GM23338 (cell line): ENCODE measurements at regions not wholly inside any gene's neighbourhood (a gene's known extent, or its start where the extent isn't known, plus 50 kb on each side); places are given as distances from the start of the nearest gene placed in this dataset.
A peak's percentile ranks its signal among the peaks of the same experiment; 100 is the strongest.

Experiments
- ATAC-seq: fragments of 200-7000 bp; cut with Tn5 transposase; 3 replicates; pipeline ENCODE4 v1.9.1; 2020
- DNase-seq: peaks from one replicate; pipeline ENCODE4 v3.0.0-alpha.2; 2015; ENCODE audit warnings: low spot score
- H2AFZ ChIP-seq: fragments of 200-600 bp; sonication (generic); 2 replicates; pipeline ENCODE4 v1.8.0; 2016; ENCODE audit warnings: antibody characterized with exemption, mild to moderate bottlenecking, moderate library complexity
- H3F3A ChIP-seq: fragments of 200-600 bp; sonication (generic); replicated peaks from 2 replicates; pipeline ENCODE4 v1.8.0; 2017; ENCODE audit warnings: antibody characterized with exemption, mixed run types, low read depth
- H3K27ac ChIP-seq: fragments of 200-600 bp; sonication (generic); 2 replicates; pipeline ENCODE4 v1.6.1; 2016; ENCODE audit warnings: low read depth
- H3K27me3 ChIP-seq: fragments of 200-600 bp; sonication (generic); 2 replicates; pipeline ENCODE4 v1.8.0; 2016; ENCODE audit warnings: mild to moderate bottlenecking, mixed run types, moderate library complexity; ENCODE audit not compliant: insufficient read depth
- H3K36me3 ChIP-seq: fragments of 200-600 bp; sonication (generic); 2 replicates; pipeline ENCODE4 v1.8.0; 2016; ENCODE audit warnings: mild to moderate bottlenecking; ENCODE audit not compliant: insufficient read depth
- H3K4me1 ChIP-seq: fragments of 200-600 bp; sonication (generic); 2 replicates; pipeline ENCODE4 v1.8.0; 2016; ENCODE audit warnings: mild to moderate bottlenecking, moderate library complexity; ENCODE audit not compliant: insufficient read depth
- H3K4me2 ChIP-seq: fragments of 200-600 bp; sonication (generic); 2 replicates; pipeline ENCODE4 v1.7.1; 2017; ENCODE audit warnings: mixed run types
- H3K4me3 ChIP-seq: fragments of 200-600 bp; sonication (generic); 2 replicates; pipeline ENCODE4 v1.6.1; 2016; ENCODE audit warnings: mixed run types
- H3K79me2 ChIP-seq: fragments of 200-600 bp; sonication (generic); replicated peaks from 2 replicates; pipeline ENCODE4 v1.8.0; 2017; ENCODE audit warnings: mild to moderate bottlenecking; ENCODE audit not compliant: insufficient read depth
- H3K9me2 ChIP-seq: fragments of 200-600 bp; sonication (generic); 2 replicates; pipeline ENCODE4 v1.8.0; 2017; ENCODE audit not compliant: insufficient read depth
- H4K20me1 ChIP-seq: fragments of 200-600 bp; sonication (generic); replicated peaks from 2 replicates; pipeline ENCODE4 v1.8.0; 2017; ENCODE audit warnings: mild to moderate bottlenecking; ENCODE audit not compliant: insufficient read depth
- H3K27ac Mint-ChIP-seq: 2 replicates; pipeline ENCODE4 v1.8.0; 2020; ENCODE audit warnings: inconsistent platforms, mild to moderate bottlenecking, moderate library complexity, mixed read lengths
- H3K27me3 Mint-ChIP-seq: 3 replicates; pipeline ENCODE4 v1.8.0; 2022; ENCODE audit warnings: low read depth, mild to moderate bottlenecking, moderate library complexity, mixed read lengths, inconsistent platforms; ENCODE audit not compliant: insufficient read depth, poor library complexity
- H3K36me3 Mint-ChIP-seq: 3 replicates; pipeline ENCODE4 v1.8.0; 2021; ENCODE audit warnings: low read depth, mild to moderate bottlenecking, inconsistent platforms, moderate library complexity, mixed read lengths
- H3K4me1 Mint-ChIP-seq: 3 replicates; pipeline ENCODE4 v1.8.0; 2020; ENCODE audit warnings: mild to moderate bottlenecking, inconsistent platforms, mixed read lengths
- H3K4me3 Mint-ChIP-seq: 3 replicates; pipeline ENCODE4 v1.8.0; 2021; ENCODE audit warnings: moderate library complexity, mild to moderate bottlenecking, inconsistent platforms, mixed read lengths
- H3K9me3 Mint-ChIP-seq: 3 replicates; pipeline ENCODE4 v1.8.0; 2020; ENCODE audit warnings: moderate library complexity, mild to moderate bottlenecking, inconsistent platforms, mixed read lengths
- CREB1 ChIP-seq: fragments of 250-450 bp; sonication (Bioruptor Pico); IDR thresholded peaks from 2 replicates; pipeline ENCODE4 v1.5.0; 2020; ENCODE audit warnings: low read depth, mild to moderate bottlenecking, moderate library complexity
- EZH2 ChIP-seq: fragments of 200-600 bp; sonication (generic); IDR thresholded peaks from one replicate; pipeline ENCODE4 v1.8.0; 2017; ENCODE audit warnings: antibody characterized with exemption, mild to moderate bottlenecking, low read depth; ENCODE audit not compliant: unreplicated experiment
- EZH2phosphoT487 ChIP-seq: fragments of 200-600 bp; sonication (generic); IDR thresholded peaks from one replicate; pipeline ENCODE4 v1.8.1; 2018; ENCODE audit warnings: antibody characterized with exemption; ENCODE audit not compliant: unreplicated experiment
- JUNB ChIP-seq: IDR thresholded peaks from one replicate; pipeline ENCODE4 v1.6.1; 2016; ENCODE audit warnings: antibody characterized with exemption; ENCODE audit not compliant: unreplicated experiment
- NANOG ChIP-seq: IDR thresholded peaks from 2 replicates; pipeline ENCODE4 v1.6.1; 2016; ENCODE audit warnings: antibody characterized with exemption, borderline replicate concordance
- POLR2AphosphoS5 ChIP-seq: IDR thresholded peaks from 2 replicates; pipeline ENCODE4 v1.6.1; 2016; ENCODE audit warnings: antibody characterized with exemption, low read depth
- STAT1 ChIP-seq: IDR thresholded peaks from one replicate; pipeline ENCODE4 v1.6.1; 2016; ENCODE audit warnings: antibody characterized with exemption; ENCODE audit not compliant: unreplicated experiment
- ZNF114 ChIP-seq: fragments of 250-450 bp; sonication (Bioruptor Pico); IDR thresholded peaks from 2 replicates; pipeline ENCODE4 v1.5.0; 2020; ENCODE audit warnings: mild to moderate bottlenecking, moderate library complexity
- ZNF331 ChIP-seq: fragments of 250-450 bp; sonication (Bioruptor Pico); IDR thresholded peaks from 2 replicates; pipeline ENCODE4 v1.5.0; 2020; ENCODE audit warnings: low read depth, mild to moderate bottlenecking, moderate library complexity
- TF ChIP-seq, protein P1 (sequence below): IDR thresholded peaks from one replicate; pipeline ENCODE4 v1.6.1; 2018; ENCODE audit warnings: antibody characterized with exemption; ENCODE audit not compliant: unreplicated experiment
- TF ChIP-seq, protein P2 (sequence below), 2 experiments: fragments of 200-600 bp in 1 of 2; sonication (generic) in 1 of 2; conservative IDR thresholded peaks; 2 replicates each; pipeline versions ENCODE4 v1.5.1 to v1.6.1; 2016 to 2017; ENCODE audit warnings: antibody characterized with exemption in 2 of 2, low read depth in 2 of 2, mild to moderate bottlenecking in 2 of 2, moderate library complexity in 1 of 2
- TF ChIP-seq, protein P3 (sequence below): IDR thresholded peaks from 2 replicates; pipeline ENCODE4 v1.6.1; 2016; ENCODE audit warnings: antibody characterized with exemption

DNA sequence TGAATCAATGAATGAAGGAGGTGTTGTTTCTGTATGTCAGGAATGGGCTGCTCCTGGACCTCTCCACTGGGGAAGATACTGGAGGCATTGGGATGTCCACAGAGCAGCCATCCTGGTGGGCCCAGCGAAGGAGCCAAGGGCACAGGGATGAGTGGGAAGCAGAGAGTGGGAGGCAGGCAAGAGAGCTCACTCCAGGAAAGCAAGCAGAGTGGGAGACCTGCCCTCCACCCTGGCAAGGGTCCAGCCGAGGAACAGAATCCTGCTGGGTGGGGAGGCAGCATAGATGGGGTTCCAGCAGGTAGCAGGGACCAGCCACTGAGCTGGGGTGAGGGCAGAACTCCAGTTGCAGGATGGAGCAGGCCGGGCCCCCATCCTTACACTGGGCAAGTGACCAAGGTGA lies 71.9 kb upstream of the AMZ2 start (continued):
- TF ChIP-seq, protein P1, sequence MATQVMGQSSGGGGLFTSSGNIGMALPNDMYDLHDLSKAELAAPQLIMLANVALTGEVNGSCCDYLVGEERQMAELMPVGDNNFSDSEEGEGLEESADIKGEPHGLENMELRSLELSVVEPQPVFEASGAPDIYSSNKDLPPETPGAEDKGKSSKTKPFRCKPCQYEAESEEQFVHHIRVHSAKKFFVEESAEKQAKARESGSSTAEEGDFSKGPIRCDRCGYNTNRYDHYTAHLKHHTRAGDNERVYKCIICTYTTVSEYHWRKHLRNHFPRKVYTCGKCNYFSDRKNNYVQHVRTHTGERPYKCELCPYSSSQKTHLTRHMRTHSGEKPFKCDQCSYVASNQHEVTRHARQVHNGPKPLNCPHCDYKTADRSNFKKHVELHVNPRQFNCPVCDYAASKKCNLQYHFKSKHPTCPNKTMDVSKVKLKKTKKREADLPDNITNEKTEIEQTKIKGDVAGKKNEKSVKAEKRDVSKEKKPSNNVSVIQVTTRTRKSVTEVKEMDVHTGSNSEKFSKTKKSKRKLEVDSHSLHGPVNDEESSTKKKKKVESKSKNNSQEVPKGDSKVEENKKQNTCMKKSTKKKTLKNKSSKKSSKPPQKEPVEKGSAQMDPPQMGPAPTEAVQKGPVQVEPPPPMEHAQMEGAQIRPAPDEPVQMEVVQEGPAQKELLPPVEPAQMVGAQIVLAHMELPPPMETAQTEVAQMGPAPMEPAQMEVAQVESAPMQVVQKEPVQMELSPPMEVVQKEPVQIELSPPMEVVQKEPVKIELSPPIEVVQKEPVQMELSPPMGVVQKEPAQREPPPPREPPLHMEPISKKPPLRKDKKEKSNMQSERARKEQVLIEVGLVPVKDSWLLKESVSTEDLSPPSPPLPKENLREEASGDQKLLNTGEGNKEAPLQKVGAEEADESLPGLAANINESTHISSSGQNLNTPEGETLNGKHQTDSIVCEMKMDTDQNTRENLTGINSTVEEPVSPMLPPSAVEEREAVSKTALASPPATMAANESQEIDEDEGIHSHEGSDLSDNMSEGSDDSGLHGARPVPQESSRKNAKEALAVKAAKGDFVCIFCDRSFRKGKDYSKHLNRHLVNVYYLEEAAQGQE, result no peak
- no peak for TF ChIP-seq NANOG
- TF ChIP-seq, protein P2, sequence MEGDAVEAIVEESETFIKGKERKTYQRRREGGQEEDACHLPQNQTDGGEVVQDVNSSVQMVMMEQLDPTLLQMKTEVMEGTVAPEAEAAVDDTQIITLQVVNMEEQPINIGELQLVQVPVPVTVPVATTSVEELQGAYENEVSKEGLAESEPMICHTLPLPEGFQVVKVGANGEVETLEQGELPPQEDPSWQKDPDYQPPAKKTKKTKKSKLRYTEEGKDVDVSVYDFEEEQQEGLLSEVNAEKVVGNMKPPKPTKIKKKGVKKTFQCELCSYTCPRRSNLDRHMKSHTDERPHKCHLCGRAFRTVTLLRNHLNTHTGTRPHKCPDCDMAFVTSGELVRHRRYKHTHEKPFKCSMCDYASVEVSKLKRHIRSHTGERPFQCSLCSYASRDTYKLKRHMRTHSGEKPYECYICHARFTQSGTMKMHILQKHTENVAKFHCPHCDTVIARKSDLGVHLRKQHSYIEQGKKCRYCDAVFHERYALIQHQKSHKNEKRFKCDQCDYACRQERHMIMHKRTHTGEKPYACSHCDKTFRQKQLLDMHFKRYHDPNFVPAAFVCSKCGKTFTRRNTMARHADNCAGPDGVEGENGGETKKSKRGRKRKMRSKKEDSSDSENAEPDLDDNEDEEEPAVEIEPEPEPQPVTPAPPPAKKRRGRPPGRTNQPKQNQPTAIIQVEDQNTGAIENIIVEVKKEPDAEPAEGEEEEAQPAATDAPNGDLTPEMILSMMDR (conservative IDR thresholded peaks at IDR 0.05; ENCODE audit: low read depth in 2 of 2), result no peak
- no peak for TF ChIP-seq ZNF114 (CRISPR knock-in tag)
- TF ChIP-seq CREB1, result no peak
- no peak for TF ChIP-seq POLR2AphosphoS5

DNA sequence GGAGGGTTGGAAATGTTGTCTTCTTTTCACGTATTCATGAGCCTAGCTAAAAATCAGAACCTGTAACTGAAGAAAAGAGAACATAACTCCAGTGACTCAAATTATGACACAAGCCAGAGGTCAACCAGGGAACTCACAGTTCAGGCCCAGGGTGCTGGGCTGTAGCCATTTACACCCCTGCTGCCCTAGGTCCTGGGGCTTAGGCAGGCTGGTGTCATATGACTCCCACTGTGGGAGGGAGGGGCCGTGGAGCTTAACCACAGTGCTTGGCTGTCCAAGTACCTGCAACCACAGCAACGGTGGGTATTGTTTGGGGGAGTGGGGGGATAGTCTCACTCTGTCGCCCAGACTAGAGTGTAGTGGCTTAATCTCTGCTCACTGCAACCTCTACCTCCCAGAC lies 71.1 kb upstream of the AMZ2 start:
- H3K36me3 Mint-ChIP-seq, result no peaks in the 10 kb centered on the region
- H3K9me3 Mint-ChIP-seq, result no peaks in the 10 kb centered on the region; the same call in 2 of the 3 replicates
- H3F3A ChIP-seq, result no peaks in the 10 kb centered on the region
- no peak overlapping the region for H3K27ac ChIP-seq
- H3K4me3 ChIP-seq, result no peak overlapping the region
- peaks cover 5% of the 10 kb centered on the region for H3K27me3 Mint-ChIP-seq
- H3K36me3 ChIP-seq, result no peaks in the 10 kb centered on the region
- ATAC-seq (no peak; the same call in 1 of the 3 replicates), DNase-seq (no peak)
- H2AFZ ChIP-seq, result peak overlapping the region; percentile 28; the same call in 1 of the 2 replicates
- no peaks in the 10 kb centered on the region for H4K20me1 ChIP-seq
- H3K4me2 ChIP-seq, result no peak overlapping the region
- no peaks in the 10 kb centered on the region for H3K79me2 ChIP-seq
- no peaks in the 10 kb centered on the region for H3K9me2 ChIP-seq
- no peak overlapping the region for H3K4me3 Mint-ChIP-seq
- H3K27ac Mint-ChIP-seq, result no peak overlapping the region
- no peaks in the 10 kb centered on the region for H3K27me3 ChIP-seq
- H3K4me1 ChIP-seq, result no peaks in the 10 kb centered on the region
- H3K4me1 Mint-ChIP-seq, result no peaks in the 10 kb centered on the region; the same call in 2 of the 3 replicates
- TF ChIP-seq POLR2AphosphoS5 (no peak), JUNB (no peak), CREB1 (no peak), STAT1 (no peak), NANOG (no peak), ZNF331 (no peak), EZH2phosphoT487 (no peak), EZH2 (no peak)
- TF ChIP-seq, protein P2 (conservative IDR thresholded peaks at IDR 0.05; ENCODE audit: low read depth in 2 of 2), result no peak
- TF ChIP-seq, protein P1, result no peak
- TF ChIP-seq, protein P3, sequence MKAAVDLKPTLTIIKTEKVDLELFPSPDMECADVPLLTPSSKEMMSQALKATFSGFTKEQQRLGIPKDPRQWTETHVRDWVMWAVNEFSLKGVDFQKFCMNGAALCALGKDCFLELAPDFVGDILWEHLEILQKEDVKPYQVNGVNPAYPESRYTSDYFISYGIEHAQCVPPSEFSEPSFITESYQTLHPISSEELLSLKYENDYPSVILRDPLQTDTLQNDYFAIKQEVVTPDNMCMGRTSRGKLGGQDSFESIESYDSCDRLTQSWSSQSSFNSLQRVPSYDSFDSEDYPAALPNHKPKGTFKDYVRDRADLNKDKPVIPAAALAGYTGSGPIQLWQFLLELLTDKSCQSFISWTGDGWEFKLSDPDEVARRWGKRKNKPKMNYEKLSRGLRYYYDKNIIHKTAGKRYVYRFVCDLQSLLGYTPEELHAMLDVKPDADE, result no peak
